Hippocampal formation (tissue), 2 donors: ENCODE measurements at regions not wholly inside any gene's neighbourhood (a gene's known extent, or its start where the extent isn't known, plus 50 kb on each side); places are given as distances from the start of the nearest gene placed in this dataset.
"Not testable (repeated sequence)": the region's sequence is repeated elsewhere in the genome, so short reads cannot be mapped to it uniquely, and the experiment has no call there.

Source experiments
- DNase-seq, 2 donors: peaks; one replicate each; lab custom pipeline; 2025; lab: John Stamatoyannopoulos, UW

- no peak for DNase-seq
Observed at GRCh38 chr13:76350399-76350798, 535.8 kb downstream of the KCTD12 start.

GRCh38 chr13:76349700-76350099 lies 536.5 kb downstream of the KCTD12 start:
- DNase-seq: no peak

GRCh38 chr13:76339649-76340048 lies 546.6 kb downstream of the KCTD12 start:
- no peak for DNase-seq

- DNase-seq: no peak
Observed at GRCh38 chr13:76338003-76338402, 548.2 kb downstream of the KCTD12 start.

GRCh38 chr13:76336889-76337844 lies 549.0 kb downstream of the KCTD12 start:
- no peak for DNase-seq

- no peak for DNase-seq
Observed at GRCh38 chr13:76335463-76335862, 550.7 kb downstream of the KCTD12 start.

- DNase-seq: no peak
Observed at GRCh38 chr13:76331943-76332712, 554.1 kb downstream of the KCTD12 start.

GRCh38 chr13:76330761-76331160 lies 555.4 kb downstream of the KCTD12 start:
- no peak for DNase-seq

GRCh38 chr13:76329866-76330580 lies 556.2 kb downstream of the KCTD12 start:
- no peak for DNase-seq

- DNase-seq: no peak
Observed at GRCh38 chr13:76329004-76329403, 557.2 kb downstream of the KCTD12 start.

- DNase-seq: no peak
Observed at GRCh38 chr13:76326343-76326742, 559.9 kb downstream of the KCTD12 start.

GRCh38 chr13:76319921-76320320 lies 566.3 kb downstream of the KCTD12 start:
- no peak for DNase-seq

GRCh38 chr13:76316998-76317527 lies 569.1 kb downstream of the KCTD12 start:
- no peak for DNase-seq

GRCh38 chr13:76314495-76314894 lies 571.7 kb downstream of the KCTD12 start:
- DNase-seq: no peak

- no peak for DNase-seq
Observed at GRCh38 chr13:76307142-76307541, 579.1 kb downstream of the KCTD12 start.

- no peak for DNase-seq
Observed at GRCh38 chr13:76300688-76301087, 585.5 kb downstream of the KCTD12 start.

- no peak for DNase-seq
Observed at GRCh38 chr13:76297331-76297730, 588.9 kb downstream of the KCTD12 start.

GRCh38 chr13:76296751-76297150 lies 589.5 kb downstream of the KCTD12 start:
- no peak for DNase-seq

- DNase-seq: not testable (repeated sequence)
Observed at GRCh38 chr13:76295020-76295419, 591.2 kb downstream of the KCTD12 start.

- DNase-seq: no peak
Observed at GRCh38 chr13:76293751-76294150, 592.5 kb downstream of the KCTD12 start.

GRCh38 chr13:76293346-76293745 lies 592.9 kb downstream of the KCTD12 start:
- DNase-seq: no peak

GRCh38 chr13:76292726-76293125 lies 593.5 kb downstream of the KCTD12 start:
- DNase-seq: no peak
